ENCODE measurements at regions not wholly inside any gene's neighbourhood (a gene's known extent, or its start where the extent isn't known, plus 50 kb on each side); places are given as distances from the start of the nearest gene placed in this dataset.

GRCh38 chr3:34859746-34860145 is 779.6 kb upstream of the ARPP21 start:
- Histone ChIP-seq H3K4me3 (no peak overlapping the region), H3K27ac (no peak overlapping the region)
- no peak for TF ChIP-seq CTCF (IDR thresholded peaks at IDR 0.05)
- no peak for DNase-seq (ENCODE audit: low spot score)

- Histone ChIP-seq H3K4me3 (no peak overlapping the region), H3K27ac (no peak overlapping the region)
- TF ChIP-seq CTCF (IDR thresholded peaks at IDR 0.05) = no peak
- DNase-seq (ENCODE audit: low spot score) = no peak
These were observed 776.9 kb upstream of the ARPP21 start for GRCh38 chr3:34862456-34862855.

GRCh38 chr3:34863485-34863884 is 775.8 kb upstream of the ARPP21 start:
- DNase-seq (ENCODE audit: low spot score) = no peak
- no peak overlapping the region for H3K27ac ChIP-seq
- no peak overlapping the region for H3K4me3 ChIP-seq
- TF ChIP-seq CTCF (IDR thresholded peaks at IDR 0.05) = no peak

GRCh38 chr3:34864011-34864410 is 775.3 kb upstream of the ARPP21 start:
- TF ChIP-seq CTCF (IDR thresholded peaks at IDR 0.05) = no peak
- Histone ChIP-seq H3K27ac (no peak overlapping the region), H3K4me3 (no peak overlapping the region)
- no peak for DNase-seq (ENCODE audit: low spot score)

GRCh38 chr3:34865346-34865745 is 774.0 kb upstream of the ARPP21 start:
- Histone ChIP-seq H3K27ac (no peak overlapping the region), H3K4me3 (no peak overlapping the region)
- TF ChIP-seq CTCF (IDR thresholded peaks at IDR 0.05) = no peak
- no peak for DNase-seq (ENCODE audit: low spot score)

- no peak for DNase-seq (ENCODE audit: low spot score)
- Histone ChIP-seq H3K27ac (no peak overlapping the region), H3K4me3 (no peak overlapping the region)
- no peak for TF ChIP-seq CTCF (IDR thresholded peaks at IDR 0.05)
These were observed 770.4 kb upstream of the ARPP21 start for GRCh38 chr3:34868935-34869334.

- TF ChIP-seq CTCF (IDR thresholded peaks at IDR 0.05) = no peak
- Histone ChIP-seq H3K4me3 (no peak overlapping the region), H3K27ac (no peak overlapping the region)
- no peak for DNase-seq (ENCODE audit: low spot score)
These were observed 769.6 kb upstream of the ARPP21 start for GRCh38 chr3:34869696-34870095.
